ENCODE measurements at regions not wholly inside any gene's neighbourhood (a gene's known extent, or its start where the extent isn't known, plus 50 kb on each side); places are given as distances from the start of the nearest gene placed in this dataset.
"Not testable (repeated sequence)": the region's sequence is repeated elsewhere in the genome, so short reads cannot be mapped to it uniquely, and the experiment has no call there.

DNA sequence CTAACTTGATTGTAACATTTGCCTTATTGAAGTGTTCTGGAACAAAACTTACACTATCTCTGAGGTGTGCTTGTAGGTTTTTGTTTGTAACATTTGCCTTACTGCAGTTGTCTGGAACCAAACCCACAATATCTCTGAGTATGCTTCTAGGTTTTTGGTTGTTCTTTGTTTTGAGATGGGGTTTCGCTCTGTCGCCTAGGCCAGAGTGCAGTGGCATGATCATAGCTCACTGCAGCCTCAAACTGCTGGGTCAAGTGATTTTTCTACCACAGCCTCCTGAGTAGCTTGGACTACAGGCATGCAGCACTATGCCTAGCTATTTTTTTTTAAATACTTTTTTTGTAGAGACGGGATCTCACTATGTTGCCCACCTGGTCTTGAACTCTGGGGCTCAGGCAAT is 1464.6 kb downstream of the FOXD4L5 start:
- TF ChIP-seq, protein P1, sequence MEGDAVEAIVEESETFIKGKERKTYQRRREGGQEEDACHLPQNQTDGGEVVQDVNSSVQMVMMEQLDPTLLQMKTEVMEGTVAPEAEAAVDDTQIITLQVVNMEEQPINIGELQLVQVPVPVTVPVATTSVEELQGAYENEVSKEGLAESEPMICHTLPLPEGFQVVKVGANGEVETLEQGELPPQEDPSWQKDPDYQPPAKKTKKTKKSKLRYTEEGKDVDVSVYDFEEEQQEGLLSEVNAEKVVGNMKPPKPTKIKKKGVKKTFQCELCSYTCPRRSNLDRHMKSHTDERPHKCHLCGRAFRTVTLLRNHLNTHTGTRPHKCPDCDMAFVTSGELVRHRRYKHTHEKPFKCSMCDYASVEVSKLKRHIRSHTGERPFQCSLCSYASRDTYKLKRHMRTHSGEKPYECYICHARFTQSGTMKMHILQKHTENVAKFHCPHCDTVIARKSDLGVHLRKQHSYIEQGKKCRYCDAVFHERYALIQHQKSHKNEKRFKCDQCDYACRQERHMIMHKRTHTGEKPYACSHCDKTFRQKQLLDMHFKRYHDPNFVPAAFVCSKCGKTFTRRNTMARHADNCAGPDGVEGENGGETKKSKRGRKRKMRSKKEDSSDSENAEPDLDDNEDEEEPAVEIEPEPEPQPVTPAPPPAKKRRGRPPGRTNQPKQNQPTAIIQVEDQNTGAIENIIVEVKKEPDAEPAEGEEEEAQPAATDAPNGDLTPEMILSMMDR (IDR thresholded peaks at IDR 0.05; ENCODE audit: insufficient read depth, low read length, poor library complexity, severe bottlenecking), result not testable (repeated sequence)
- not testable (repeated sequence) for TF ChIP-seq EZH2phosphoT487 (conservative IDR thresholded peaks at IDR 0.05; ENCODE audit: low read length)

All from SU-DHL-6 (cell line).